NAMALWA (cell line): ENCODE measurements at regions not wholly inside any gene's neighbourhood (a gene's known extent, or its start where the extent isn't known, plus 50 kb on each side); places are given as distances from the start of the nearest gene placed in this dataset.

Experiments used
- DNase-seq: peaks from one replicate; pipeline ENCODE4 v3.0.0-alpha.2; 2015; ENCODE audit warnings: low spot score

DNA sequence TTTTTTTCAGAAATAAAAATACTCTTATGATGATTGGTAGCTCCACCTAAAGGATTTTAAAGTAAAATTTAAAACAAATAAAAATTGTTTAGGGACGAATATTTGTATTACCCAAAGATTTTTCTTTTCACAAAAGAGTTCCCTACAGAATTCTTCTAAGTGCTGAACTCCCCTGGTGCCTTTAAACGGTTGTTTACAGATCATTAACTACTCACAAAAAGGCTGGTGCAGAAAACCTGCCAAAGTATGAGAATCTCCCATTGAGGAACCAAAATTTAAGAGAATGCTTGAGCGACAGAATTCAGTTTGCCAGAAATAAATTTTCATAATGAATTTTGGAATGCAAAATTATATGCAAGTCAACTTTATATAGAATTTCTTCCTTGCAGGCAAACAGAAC, 497.8 kb upstream of the NR2F2 start:
- DNase-seq: no peak

DNA sequence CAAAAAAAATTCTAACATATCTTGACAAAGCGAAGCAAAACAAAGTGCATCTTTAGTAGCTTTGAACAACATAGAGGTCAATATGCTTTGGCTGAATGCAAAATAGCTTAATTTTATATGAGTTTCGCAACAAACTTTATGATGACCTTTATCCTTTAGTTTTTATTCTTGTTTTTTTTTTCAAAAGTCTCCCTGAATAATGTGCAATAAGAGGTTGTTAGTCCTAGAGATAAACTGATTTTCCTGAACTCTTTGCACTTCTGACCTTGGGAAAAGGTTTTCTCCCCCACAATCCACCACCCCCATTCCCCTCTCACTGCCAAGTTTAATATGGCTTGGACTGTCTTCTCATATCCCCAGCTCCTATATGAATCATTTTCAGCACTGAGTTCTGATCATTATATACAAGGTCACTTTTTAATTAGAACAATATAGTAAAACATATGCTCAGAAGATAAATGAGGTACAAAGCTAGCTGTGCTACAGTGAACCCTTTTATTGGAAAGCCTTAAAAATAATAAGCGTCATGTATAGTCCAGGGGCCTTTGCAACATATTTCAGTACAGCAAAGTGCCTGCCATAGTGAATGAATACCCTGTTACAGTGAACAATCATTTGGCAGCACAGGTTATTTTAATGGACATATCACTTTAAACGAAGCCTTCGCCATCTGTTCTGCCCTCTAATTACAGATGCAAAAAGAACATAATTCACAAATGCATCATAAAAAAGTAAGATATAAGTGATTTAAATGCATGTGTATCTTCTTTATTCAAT, 496.3 kb upstream of the NR2F2 start:
- DNase-seq: no peak

DNA sequence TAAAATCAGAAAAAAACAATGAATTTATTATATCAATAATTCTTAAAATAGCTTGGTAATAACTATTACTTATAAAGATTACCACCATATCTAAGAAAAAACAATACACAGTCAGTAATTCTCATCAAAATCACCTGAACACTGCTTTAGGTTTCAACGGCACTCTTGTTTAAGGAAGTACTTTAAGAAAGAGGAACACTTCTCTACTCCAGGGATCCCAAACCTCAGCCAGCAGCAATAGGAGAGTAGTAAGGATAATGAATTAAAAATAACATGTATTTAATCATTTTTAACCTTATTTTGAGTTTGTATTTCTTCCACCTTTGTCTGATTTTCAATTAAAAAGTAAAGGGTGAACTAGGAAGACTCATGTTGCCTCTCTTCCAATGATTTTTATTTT, 494.0 kb upstream of the NR2F2 start:
- no peak for DNase-seq

DNA sequence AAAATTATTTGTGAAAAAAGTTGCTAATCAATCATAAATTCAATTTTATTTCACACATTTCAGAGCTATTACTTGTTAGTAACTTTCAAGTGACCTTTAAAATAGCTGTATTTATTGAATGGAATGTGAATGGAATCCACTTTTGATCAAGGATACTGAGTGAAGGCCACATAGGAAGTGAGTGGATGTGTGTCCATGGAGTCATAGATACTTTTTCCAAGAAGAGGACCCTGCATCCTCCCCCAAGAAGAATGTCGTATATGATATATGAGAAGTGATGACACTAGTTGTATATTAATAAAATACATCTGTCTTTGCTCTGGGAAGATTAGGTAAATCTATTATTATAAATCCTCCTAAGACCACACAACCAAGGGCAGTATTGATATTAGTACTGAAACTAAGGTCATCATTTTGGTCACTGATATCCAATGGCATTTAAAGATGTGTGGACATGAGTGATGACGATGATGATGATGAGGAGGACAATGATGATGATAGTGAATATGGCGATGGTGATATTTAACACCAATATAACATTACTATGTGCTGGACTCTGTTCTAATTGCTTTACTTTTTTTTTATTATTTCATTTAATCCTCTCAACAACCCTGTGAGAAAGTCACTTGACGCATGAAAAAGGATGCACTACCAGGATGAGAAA, 493.0 kb upstream of the NR2F2 start:
- DNase-seq: no peak

DNA sequence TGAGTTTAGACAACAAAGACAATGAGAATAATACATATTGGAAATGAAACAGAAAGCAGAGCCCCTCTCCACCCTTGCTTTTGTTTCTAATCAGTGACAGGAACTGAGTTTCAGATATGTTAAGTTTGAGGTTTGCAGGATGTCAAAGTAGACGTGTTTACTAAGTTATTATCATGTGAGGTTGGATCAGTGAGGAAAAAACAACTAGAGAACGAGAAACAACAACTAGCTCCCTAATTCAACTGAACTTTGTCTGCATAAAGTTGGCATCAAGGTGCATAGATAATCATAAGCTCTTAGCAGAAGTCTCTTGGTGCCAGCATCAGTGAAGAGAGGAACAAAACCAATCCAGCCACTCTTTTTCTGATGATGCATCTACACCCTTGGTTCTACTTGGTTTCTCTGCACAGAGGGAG, 491.1 kb upstream of the NR2F2 start:
- no peak for DNase-seq

DNA sequence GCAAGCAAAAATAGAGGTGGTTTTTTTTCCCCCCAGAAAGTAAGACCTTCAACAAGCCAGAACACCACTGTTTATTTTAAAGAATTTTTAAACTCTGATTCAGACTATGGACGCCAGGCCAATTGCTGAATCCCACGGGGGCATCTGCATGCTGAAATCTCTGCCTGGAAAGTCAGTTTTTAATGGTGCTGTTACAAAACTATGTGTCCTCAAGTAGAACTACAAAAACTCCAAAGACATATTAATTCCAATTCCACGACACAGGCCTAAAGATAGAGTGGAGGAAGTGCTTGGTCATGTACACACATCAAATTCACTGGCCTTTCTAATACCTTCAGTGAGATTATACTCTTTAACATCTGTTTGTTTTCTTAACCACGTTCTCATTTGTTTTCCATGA, 490.5 kb upstream of the NR2F2 start:
- no peak for DNase-seq

DNA sequence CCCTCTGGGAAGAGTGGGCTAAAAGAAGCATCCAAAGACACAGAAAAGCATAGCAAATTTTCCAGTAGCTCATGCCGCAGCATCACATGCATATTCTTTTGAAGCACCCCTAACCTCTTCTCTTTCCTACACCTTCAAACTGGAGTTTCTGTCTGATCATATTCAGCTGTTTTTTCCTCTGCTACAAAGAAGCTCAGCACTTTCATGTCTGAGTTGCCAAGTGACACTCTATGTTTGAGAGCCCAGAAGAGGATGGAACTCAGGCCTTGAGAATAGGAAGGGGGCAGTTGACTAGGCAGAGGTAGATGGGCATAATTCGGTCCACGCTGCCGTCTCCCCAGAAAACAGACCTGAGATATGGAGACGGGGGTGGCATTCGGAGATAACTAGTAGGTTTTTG, 489.6 kb upstream of the NR2F2 start:
- no peak for DNase-seq

DNA sequence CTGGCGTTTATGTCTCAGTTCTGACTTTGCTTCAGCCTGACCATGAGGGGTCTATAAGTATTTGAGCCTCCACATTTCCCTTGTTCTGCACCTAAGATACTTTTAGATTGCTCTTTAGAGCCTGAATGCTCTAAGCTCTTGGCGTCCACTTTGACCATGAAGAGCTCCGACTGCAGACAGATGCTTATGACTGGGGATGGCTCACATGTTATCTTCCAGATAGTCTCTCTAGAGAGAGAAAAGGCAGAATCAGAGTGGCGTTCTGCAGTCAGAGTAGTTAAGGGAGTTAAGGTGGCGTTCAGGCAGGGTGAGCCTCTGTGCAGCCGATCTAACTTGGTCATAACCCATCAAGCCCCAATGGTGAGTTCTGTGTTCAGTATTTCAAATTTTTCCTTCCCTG, 487.9 kb upstream of the NR2F2 start:
- DNase-seq: no peak

DNA sequence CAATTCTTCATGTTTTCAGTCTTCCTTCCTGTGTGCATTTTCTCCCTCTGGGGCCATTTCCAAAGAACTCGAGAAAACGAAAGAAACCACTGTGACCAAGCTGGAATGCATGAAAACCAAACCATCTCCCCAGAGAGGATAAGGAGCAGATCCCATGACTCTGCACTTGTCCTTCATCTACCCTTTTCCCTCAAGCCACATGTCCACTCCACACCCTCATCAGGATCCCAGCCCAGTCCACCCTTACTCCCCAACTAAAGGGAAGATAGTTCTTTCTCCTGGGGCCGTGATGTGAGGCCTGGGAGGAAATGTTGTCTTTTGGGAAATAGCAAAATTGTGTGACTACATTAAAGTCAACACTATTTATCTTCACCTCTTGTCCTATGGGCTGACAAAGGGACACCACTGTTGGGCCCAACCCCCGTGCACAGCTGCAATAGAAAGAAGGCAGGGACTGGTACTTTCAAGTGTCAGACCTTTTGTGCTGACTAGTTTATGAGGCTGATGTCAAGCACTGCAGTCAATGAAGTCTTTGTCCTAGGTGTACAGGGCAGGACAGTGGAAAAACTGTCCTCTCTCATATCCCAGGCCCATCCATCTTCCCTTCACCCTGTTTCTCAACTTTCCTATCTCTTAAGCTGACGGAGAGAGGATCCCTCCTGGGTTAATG, 487.1 kb upstream of the NR2F2 start:
- no peak for DNase-seq

DNA sequence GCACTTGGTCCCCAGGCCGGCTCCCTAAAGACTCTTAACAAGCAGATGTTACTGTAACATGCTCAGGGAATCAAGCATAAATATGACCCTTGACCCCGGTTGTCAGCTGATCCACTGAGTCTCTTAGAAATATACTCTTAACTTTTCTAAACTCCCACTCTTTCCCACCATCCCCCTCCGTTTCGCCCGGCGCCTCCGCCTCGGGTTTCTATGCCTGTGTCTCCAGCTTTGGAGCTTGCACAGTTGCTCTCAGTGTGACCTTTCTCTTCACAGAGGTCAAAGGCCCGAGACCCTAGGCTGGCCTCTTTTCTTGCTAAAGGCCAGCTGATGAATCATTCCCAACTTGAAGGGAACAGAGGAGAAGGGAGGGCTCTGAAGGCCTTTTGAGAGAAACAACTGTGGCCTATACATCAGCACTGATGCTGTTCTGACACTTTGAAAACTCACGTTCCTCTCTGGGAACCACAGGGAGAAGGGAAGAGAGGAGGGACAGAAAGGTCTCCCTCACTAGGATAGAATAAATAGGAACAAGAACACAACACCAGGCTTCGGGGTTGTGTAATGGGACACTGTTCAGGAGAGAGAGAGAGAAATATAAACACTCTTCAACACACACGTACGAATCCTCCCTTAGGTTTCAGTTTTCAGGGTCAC, 484.5 kb upstream of the NR2F2 start:
- DNase-seq: no peak

DNA sequence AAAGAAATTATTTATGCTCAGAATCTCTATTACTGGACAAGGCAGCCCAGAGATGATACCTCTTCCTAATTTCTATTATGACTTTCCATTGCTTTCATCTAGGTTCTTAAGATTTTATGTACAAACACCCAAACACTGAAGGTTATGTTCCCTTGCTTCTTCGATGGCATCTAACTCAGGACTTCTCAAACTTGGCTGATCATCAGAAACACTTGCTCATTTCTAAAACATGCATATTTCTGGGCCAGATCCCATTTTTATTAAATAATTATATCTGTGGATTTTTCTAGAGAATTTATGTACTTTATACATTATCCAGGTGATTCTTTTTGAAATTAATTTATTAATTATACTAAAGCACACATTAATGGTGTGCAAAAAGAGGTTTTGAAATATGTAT, 482.4 kb upstream of the NR2F2 start:
- no peak for DNase-seq

DNA sequence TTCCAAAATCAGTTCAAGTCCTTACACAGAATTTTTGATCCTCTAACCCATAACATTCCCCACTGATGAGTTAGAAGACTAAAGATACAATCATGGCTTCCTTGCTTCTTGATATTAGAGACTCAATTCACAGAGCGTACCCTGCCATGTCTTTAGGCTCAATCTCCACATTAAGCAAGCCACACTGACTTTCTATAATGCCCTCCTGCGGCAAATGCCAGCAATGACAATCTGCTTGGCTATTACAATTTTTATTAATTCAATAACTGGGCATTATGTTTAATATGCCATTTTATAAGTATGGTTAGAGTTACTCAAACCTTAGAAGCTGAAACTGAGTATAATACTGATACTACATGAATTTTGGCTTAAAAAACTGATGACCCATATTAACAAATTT, 479.7 kb upstream of the NR2F2 start:
- peak; percentile 10 for DNase-seq

DNA sequence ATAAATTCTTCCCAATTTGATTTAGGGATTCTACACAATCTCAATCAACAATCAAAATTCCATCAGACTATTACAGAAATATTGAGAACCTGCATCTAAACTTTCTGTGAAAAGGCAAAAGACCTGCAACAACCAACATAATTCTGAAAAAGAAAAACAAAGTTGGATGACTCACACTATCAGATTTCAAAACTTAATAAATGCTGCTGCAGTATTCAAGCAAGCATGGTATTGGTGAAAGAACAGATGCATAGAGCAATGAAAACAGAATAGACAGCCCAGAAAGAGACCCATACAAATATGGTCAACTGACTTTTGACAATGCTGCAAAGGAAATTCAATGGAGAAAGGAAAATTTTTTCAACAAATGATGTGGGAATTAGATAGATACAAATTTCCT, 477.1 kb upstream of the NR2F2 start:
- DNase-seq: no peak

DNA sequence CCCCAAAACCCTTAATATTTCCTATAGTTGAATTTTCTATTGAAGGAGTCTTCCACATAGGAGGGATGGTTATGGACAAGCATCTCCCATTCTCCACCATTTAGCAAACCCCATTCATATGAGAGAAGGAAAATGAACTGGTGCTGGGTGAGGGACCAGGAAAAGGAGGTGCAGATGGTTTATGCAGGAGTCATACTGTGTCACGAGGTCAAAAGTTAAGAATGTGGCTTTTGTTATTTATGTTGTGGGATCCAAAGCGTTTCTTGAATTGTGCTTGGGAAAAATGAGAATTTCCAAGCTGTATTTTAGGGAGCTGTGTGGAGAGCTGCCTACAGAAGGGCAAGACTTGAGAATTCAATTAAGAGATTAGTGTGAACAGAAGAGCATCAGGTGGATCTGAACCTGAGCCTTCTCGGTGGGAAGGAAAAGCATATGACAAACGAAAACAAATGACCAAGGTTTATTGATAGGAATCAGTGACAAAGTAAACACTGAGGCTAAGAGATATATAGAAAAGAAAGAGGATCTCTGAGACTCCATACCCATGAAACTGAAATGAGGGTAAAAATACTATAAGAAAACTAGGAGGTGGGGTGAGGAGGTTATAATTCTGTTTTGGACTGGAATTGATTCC, 473.3 kb upstream of the NR2F2 start:
- DNase-seq: no peak

DNA sequence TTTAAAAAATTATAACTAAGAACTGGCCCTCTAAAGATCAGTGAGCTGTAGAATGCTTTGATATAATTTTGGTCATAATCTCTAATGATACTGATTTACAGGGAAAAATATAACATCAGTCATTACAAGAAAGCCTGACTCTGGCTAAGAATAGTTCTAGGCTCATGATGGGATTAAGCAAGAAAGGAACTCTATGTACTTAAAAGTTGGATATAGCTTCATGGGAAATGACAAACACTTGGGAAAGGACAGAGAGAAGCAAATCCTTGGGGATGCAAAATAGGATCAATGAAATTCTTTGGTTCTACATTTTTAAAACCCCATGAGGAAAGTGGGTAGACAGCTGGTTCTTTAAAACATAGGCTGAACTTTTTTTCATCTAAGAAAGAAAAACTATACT, 472.7 kb upstream of the NR2F2 start:
- DNase-seq: no peak

DNA sequence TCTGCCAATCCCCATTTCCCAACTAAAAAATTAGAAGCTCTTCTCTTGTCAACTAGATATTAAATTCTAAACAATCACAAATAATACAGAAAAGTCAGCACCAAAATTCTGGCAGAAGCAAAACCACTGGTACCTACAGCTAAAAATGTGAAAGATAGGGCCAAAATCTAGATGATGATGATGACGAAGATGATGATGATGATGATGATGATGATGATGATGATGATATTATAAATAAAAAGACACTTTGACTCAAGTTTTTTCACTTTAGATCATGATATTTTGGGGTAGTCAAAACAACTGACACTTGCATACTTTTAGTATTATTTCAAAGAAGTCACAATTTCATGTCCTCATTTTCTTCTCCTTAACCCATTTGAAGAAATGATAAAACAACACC, 470.1 kb upstream of the NR2F2 start:
- DNase-seq: no peak

DNA sequence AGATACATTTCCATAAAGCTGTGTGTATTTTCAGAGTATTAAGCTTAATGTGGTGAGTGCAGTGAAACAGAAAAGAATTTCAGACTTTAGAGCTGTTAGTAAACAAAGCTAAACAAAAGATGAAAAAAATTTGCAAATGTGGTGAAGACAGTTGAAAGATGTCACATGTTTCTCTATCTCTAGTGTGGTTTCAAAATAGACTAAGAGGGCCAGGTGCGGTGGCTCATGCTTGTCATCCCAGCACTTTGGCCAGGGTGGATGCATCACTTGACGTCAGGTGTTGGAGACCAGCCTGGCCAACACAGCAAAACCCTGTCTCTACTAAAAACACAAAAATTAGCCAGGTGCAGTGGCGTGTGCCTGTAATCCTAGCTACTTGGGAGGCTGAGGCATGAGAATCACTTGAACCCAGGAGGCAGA, 466.0 kb upstream of the NR2F2 start:
- peak; percentile 8 for DNase-seq

DNA sequence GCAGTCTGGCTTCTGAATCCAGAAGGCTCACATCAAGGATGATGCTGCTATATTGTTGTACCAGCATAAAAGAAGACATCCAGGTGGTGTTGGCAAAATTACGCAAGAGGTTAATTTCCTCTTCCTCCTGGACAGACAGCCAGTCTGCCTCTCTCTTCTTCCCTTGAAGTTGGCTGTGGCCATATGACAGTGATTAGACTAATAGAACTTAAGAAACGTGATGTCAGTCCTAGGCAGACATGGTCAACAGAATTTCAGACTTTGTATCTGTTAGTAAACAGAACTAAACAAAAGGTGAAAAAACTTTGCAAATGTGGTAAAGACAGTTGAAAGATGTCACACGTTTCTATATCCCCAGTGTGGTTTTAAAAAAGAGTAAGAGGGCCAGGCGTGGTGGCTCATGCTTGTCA, 465.2 kb upstream of the NR2F2 start:
- DNase-seq: no peak

DNA sequence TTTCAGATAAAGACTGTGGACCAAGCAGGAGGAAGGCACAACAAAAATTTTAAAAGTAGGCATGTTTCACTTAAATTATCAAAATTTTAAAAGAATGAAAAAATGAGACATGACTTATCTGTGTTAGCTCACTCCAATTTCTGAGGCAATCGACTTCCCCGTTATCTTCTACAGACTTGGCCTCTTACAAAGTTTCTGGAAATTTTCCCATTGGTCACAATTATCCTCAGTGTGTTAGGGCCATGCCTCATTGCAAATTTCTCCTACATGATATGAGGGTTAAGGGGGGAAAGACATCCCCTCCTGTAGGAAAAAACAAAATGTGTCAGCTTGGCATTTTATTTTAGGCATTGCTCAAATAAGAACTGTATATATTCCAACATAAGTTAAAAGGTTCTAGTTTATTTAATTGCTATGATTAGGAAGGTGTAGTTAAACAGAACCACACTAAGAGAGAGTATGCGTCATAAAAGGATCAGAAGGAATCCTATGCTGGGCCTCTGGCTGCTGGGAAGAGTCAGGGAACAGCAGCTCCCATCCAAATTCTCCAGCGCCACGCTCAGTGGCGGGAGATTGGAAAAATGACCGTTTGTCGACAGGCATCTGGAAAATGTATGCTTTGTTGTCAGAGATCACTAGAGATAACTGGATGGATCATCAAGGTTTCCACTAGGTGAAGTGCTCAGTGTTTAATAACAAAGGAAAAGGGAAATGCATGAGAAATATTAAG, 463.6 kb upstream of the NR2F2 start:
- no peak for DNase-seq

DNA sequence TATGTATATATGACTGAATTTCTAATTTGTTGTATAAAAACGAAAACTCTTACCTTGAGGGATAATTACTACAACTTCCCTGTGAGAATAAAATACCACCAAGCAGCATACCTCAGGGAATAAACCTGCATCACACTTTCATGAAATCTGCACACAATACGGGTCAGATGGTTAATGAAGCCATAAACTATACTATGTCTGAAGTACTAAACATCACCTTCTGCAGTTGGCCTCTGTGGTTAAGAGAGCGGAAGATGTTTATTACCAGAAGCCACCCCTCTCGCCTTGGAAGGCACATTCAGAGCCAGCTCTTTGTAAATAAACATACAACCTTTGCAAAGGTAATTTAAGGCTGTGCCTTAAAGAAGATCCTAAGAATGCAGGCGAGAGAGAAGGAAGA, 462.1 kb upstream of the NR2F2 start:
- no peak for DNase-seq

DNA sequence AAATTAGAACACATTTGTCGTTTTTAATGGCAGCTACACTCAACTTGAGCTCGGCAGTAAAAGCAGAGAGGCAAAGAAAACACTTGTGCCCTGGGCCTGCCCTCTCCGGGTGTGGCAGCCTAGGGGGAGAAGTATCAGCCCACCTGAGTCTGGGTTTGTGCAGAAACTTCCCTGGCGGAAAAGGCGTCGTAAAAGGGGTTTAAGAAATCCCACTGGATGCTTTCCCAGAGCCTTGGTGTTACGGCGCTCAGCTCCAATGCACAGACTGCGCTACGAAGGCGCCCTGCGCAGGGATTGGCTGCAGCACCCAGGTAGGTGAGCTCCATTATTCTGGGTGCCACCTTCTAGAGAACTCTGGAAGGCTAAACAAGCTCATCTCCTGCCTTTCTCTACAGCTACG, 461.5 kb upstream of the NR2F2 start:
- no peak for DNase-seq

DNA sequence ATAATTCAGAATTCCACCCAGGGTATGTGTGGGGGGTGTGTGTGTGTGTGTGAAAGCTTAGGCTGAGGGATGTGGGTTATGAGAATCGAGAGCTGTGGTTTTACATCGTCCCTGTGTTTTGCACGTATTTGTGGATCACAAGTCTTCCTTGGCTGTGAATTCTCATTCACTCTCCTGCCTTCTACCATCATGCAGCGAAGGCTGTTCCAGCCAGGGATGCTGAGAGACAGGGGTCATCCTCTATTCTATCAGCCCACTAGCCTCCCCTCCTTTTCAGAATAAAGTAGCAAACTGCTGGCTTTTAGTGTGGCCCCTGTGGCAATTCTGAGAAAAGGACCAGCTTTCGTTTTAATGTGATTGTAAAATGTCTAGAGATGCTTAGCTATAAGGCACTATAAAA, 460.6 kb upstream of the NR2F2 start:
- no peak for DNase-seq
